Spleen (tissue), 11 donors: ENCODE measurements at regions not wholly inside any gene's neighbourhood (a gene's known extent, or its start where the extent isn't known, plus 50 kb on each side); places are given as distances from the start of the nearest gene placed in this dataset.
A peak's percentile ranks its signal among the peaks of the same experiment; 100 is the strongest.

Source experiments
- DNase-seq: peaks from one replicate; pipeline ENCODE4 v3.0.0-alpha.2; 2020
- H3K27ac ChIP-seq, 8 donors: fragments of 200-600 bp; sonication (generic) in 7 of 8; 1 replicate in 4 of 8; 2 replicates in 4 of 8; pipeline versions ENCODE4 v1.5.0 to v1.8.0; 2016 to 2021; ENCODE audit warnings: inconsistent platforms in 4 of 8, mild to moderate bottlenecking in 4 of 8, moderate library complexity in 1 of 8
- H3K27me3 ChIP-seq, 7 donors: fragments of 200-600 bp; sonication (generic) in 6 of 7; replicated peaks in 1 of 7; 1 replicate in 4 of 7; 2 replicates in 3 of 7; pipeline versions ENCODE4 v1.5.0 to v1.8.0; 2016 to 2021; ENCODE audit warnings: inconsistent platforms in 3 of 7, mild to moderate bottlenecking in 1 of 7
- H3K36me3 ChIP-seq, 6 donors: fragments of 200-600 bp; sonication (generic) in 5 of 6; 1 replicate in 4 of 6; 2 replicates in 2 of 6; pipeline versions ENCODE4 v1.5.0 to v1.8.0; 2016 to 2021; ENCODE audit warnings: inconsistent platforms in 2 of 6
- H3K4me1 ChIP-seq, 6 donors: fragments of 200-600 bp; sonication (generic) in 5 of 6; 1 replicate in 3 of 6; 2 replicates in 3 of 6; pipeline versions ENCODE4 v1.5.0 to v1.8.0; 2016 to 2021; ENCODE audit warnings: inconsistent platforms in 3 of 6
- H3K4me3 ChIP-seq, 8 donors: fragments of 200-600 bp; sonication (generic) in 7 of 8; 1 replicate in 4 of 8; 2 replicates in 4 of 8; pipeline versions ENCODE4 v1.5.0 to v1.8.0; 2016 to 2021; ENCODE audit warnings: inconsistent platforms in 4 of 8, mild to moderate bottlenecking in 4 of 8, moderate library complexity in 2 of 8
- H3K9me3 ChIP-seq, 8 donors: fragments of 200-600 bp; sonication (generic) in 7 of 8; 1 replicate in 4 of 8; 2 replicates in 4 of 8; pipeline versions ENCODE4 v1.5.0 to v1.8.0; 2016 to 2021; ENCODE audit warnings: inconsistent platforms in 4 of 8
- CTCF ChIP-seq, 11 experiments: fragments of 200-600 bp in 7 of 11; fragments of 450-650 bp in 4 of 11; sonication (generic) in 4 of 11; IDR thresholded peaks in 8 of 11; conservative IDR thresholded peaks in 3 of 11; 1 replicate in 7 of 11; 2 replicates in 4 of 11; pipeline versions ENCODE4 v1.4.0 to v1.8.0; 2016 to 2021; ENCODE audit warnings: antibody characterized with exemption in 11 of 11, inconsistent platforms in 4 of 11, mild to moderate bottlenecking in 1 of 11
- POLR2A ChIP-seq, 3 donors: fragments of 450-650 bp; IDR thresholded peaks; one replicate each; pipeline ENCODE4 v1.5.1; 2017; ENCODE audit warnings: antibody characterized with exemption in 3 of 3, mild to moderate bottlenecking in 1 of 3
- POLR2AphosphoS5 ChIP-seq, 3 donors: sonication (generic); formaldehyde crosslinking; IDR thresholded peaks; one replicate each; pipeline ENCODE4 v1.5.1; 2017; ENCODE audit warnings: antibody characterized with exemption in 3 of 3
- WGBS, 5 donors: extraction: QIAGEN DNeasy Blood & Tissue Kit in 3 of 5; methylation state at CpG; one replicate each; pipeline versions ENCODE4 v1.1.5 to v1.1.7; 2013 to 2018; 5-methylcytosine and 5-hydroxymethylcytosine counted together
- intact Hi-C: fragments of 100-400 bp; cut with DNase I; formaldehyde crosslinking; loops from one replicate; pipeline ENCODE4 v1.15.0; 2023; ENCODE audit warnings: low total_unique reads
- donor health status: healthy with polysubstance abuse.
- donor health status: DM: no; HTN: no; CAD: no; lungs with moderate emphysema.
- donor health status: DM: no; HTN: no; CAD: no.
- donor health status: Bipolar disorder and iron deficiency.
- donor health status: healthy.
- donor health status: DM: no; HTN: no; CAD: no.
- donor health status: DM: yes; HTN: yes; CAD: no.

GRCh38 chr5:171633776-171634470 lies 151.7 kb upstream of the SMIM23 start:
- no peak for DNase-seq
- 37 to 52% (median 42%) methylated on average over 7 of the region's 7 CpGs for WGBS, 5 donors
- intact Hi-C loops = no loop called here

GRCh38 chr5:171634511-171634910 lies 151.1 kb upstream of the SMIM23 start:
- Histone ChIP-seq H3K4me1 (peaks cover 0 to 54% (median 26%) of the 10 kb centered on the region in 6 donors), H3K27me3 (peaks cover 0 to 17% (median 7%) of the 10 kb centered on the region in 7 donors), H3K36me3 (no peaks in the 10 kb centered on the region), H3K4me3 (peak overlapping the region in 1 of 8 donors; percentile 4), H3K9me3 (no peaks in the 10 kb centered on the region), H3K27ac (peak overlapping the region in 5 of 8 donors; percentile 1 to 62 (median 48))
- intact Hi-C loops = no loop called here
- DNase-seq = no peak
- no peak for TF ChIP-seq CTCF (IDR thresholded peaks at IDR 0.05 in 8 of 11, conservative IDR thresholded peaks at IDR 0.05 in 3 of 11)
- no peak for TF ChIP-seq POLR2A (IDR thresholded peaks at IDR 0.05)
- TF ChIP-seq POLR2AphosphoS5 (IDR thresholded peaks at IDR 0.05) = no peak

More at GRCh38 chr5:171633776-171634470, 151.7 kb upstream of the SMIM23 start:
- Histone ChIP-seq H3K36me3 (no peaks in the 10 kb centered on the region), H3K9me3 (no peaks in the 10 kb centered on the region), H3K4me1 (peaks cover 0 to 54% (median 28%) of the 10 kb centered on the region in 6 donors), H3K27me3 (peaks cover 0 to 23% (median 7%) of the 10 kb centered on the region in 7 donors), H3K27ac (peak overlapping the region in 4 of 8 donors; percentile 34 to 62 (median 54)), H3K4me3 (peak overlapping the region in 1 of 8 donors; percentile 4)
- TF ChIP-seq POLR2AphosphoS5 (IDR thresholded peaks at IDR 0.05) = no peak
- TF ChIP-seq POLR2A (IDR thresholded peaks at IDR 0.05) = no peak
- no peak for TF ChIP-seq CTCF (IDR thresholded peaks at IDR 0.05 in 8 of 11, conservative IDR thresholded peaks at IDR 0.05 in 3 of 11)

- intact Hi-C loops = no loop called here
- Histone ChIP-seq H3K4me1 (peaks cover 0 to 52% (median 21%) of the 10 kb centered on the region in 6 donors), H3K36me3 (no peaks in the 10 kb centered on the region), H3K9me3 (no peaks in the 10 kb centered on the region), H3K4me3 (no peak overlapping the region), H3K27ac (peak overlapping the region in 6 of 8 donors; percentile 9 to 62 (median 40)), H3K27me3 (peaks cover 0 to 12% (median 6%) of the 10 kb centered on the region in 7 donors)
- DNase-seq = no peak
- 74 to 92% (median 80%) methylated on average over 2 of the region's 2 CpGs for WGBS, 5 donors
- TF ChIP-seq CTCF (IDR thresholded peaks at IDR 0.05 in 8 of 11, conservative IDR thresholded peaks at IDR 0.05 in 3 of 11) (no peak), POLR2AphosphoS5 (IDR thresholded peaks at IDR 0.05) (no peak), POLR2A (IDR thresholded peaks at IDR 0.05) (no peak)
Measured at GRCh38 chr5:171635028-171635427, 150.6 kb upstream of the SMIM23 start.

- 69 to 87% (median 73%) methylated on average over 8 of the region's 8 CpGs for WGBS, 5 donors
- Histone ChIP-seq H3K27me3 (peaks cover 0 to 5% (median 0%) of the 10 kb centered on the region in 7 donors), H3K4me3 (no peak overlapping the region), H3K27ac (peak overlapping the region in 6 of 8 donors; percentile 9 to 62 (median 40)), H3K9me3 (no peaks in the 10 kb centered on the region), H3K36me3 (no peaks in the 10 kb centered on the region), H3K4me1 (peaks cover 0 to 50% (median 17%) of the 10 kb centered on the region in 6 donors)
- intact Hi-C loops = no loop called here
- TF ChIP-seq POLR2A (IDR thresholded peaks at IDR 0.05) (no peak), POLR2AphosphoS5 (IDR thresholded peaks at IDR 0.05) (no peak), CTCF (IDR thresholded peaks at IDR 0.05 in 8 of 11, conservative IDR thresholded peaks at IDR 0.05 in 3 of 11) (no peak)
- no peak for DNase-seq
Measured at GRCh38 chr5:171635561-171636245, 149.9 kb upstream of the SMIM23 start.
